Fibroblast of the aortic adventitia (primary cell): ENCODE measurements at regions not wholly inside any gene's neighbourhood (a gene's known extent, or its start where the extent isn't known, plus 50 kb on each side); places are given as distances from the start of the nearest gene placed in this dataset.

ENCODE experiments used
- DNase-seq: peaks from one replicate; pipeline ENCODE4 v3.0.0-alpha.2; 2010; ENCODE audit warnings: low read depth
- H3K4me3 ChIP-seq: 2 replicates; pipeline ENCODE4 v1.5.1; 2011; ENCODE audit warnings: low read depth, mild to moderate bottlenecking, control low read depth, low read length, moderate library complexity
- CTCF ChIP-seq: IDR thresholded peaks from 2 replicates; pipeline ENCODE4 v1.5.1; 2011; ENCODE audit warnings: mild to moderate bottlenecking, low read length, control low read depth, inconsistent platforms; ENCODE audit not compliant: insufficient read depth

GRCh38 chrX:140343226-140343868, 161.5 kb downstream of the SOX3 start:
- TF ChIP-seq CTCF, result no peak
- no peak for DNase-seq
- H3K4me3 ChIP-seq, result no peak overlapping the region

GRCh38 chrX:140342410-140342809, 162.5 kb downstream of the SOX3 start:
- TF ChIP-seq CTCF, result no peak
- no peak overlapping the region for H3K4me3 ChIP-seq
- DNase-seq, result no peak

- no peak for DNase-seq
- no peak for TF ChIP-seq CTCF
- H3K4me3 ChIP-seq, result no peak overlapping the region
Measured at GRCh38 chrX:140337263-140337662, 167.6 kb downstream of the SOX3 start.

GRCh38 chrX:140318296-140318695, 186.6 kb downstream of the SOX3 start:
- no peak overlapping the region for H3K4me3 ChIP-seq
- TF ChIP-seq CTCF, result no peak
- DNase-seq, result peak; percentile 24

- TF ChIP-seq CTCF, result no peak
- no peak for DNase-seq
- H3K4me3 ChIP-seq, result no peak overlapping the region
Measured at GRCh38 chrX:140317462-140317861, 187.4 kb downstream of the SOX3 start.

GRCh38 chrX:140298960-140299825, 205.7 kb downstream of the SOX3 start:
- DNase-seq, result no peak
- no peak overlapping the region for H3K4me3 ChIP-seq
- TF ChIP-seq CTCF, result no peak
